Inferior parietal cortex (tissue), 1 donor: ENCODE measurements at regions not wholly inside any gene's neighbourhood (a gene's known extent, or its start where the extent isn't known, plus 50 kb on each side); places are given as distances from the start of the nearest gene placed in this dataset.

Experiments
- DNase-seq: peaks from one replicate; pipeline ENCODE4 v3.0.0-alpha.2; 2016; ENCODE audit errors: extremely low spot score

DNA sequence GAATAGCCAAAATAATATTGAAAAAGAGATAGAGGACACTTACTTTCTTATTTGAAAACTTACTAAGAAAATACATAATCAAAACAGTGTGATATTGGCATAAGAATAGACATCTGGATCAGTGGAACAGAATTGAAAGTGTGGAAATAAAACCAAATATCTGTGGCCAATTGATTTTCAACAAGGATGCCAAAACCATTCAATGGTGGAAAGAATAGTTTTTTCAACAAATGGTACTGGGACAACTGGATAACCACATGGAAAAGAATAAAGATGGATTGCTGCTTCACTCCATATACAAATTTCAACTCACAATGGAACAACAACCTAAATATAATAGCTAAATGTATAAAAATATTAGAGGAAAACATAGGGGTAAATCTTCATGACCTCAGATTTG, 152.5 kb upstream of the GPR149 start:
- DNase-seq: no peak

DNA sequence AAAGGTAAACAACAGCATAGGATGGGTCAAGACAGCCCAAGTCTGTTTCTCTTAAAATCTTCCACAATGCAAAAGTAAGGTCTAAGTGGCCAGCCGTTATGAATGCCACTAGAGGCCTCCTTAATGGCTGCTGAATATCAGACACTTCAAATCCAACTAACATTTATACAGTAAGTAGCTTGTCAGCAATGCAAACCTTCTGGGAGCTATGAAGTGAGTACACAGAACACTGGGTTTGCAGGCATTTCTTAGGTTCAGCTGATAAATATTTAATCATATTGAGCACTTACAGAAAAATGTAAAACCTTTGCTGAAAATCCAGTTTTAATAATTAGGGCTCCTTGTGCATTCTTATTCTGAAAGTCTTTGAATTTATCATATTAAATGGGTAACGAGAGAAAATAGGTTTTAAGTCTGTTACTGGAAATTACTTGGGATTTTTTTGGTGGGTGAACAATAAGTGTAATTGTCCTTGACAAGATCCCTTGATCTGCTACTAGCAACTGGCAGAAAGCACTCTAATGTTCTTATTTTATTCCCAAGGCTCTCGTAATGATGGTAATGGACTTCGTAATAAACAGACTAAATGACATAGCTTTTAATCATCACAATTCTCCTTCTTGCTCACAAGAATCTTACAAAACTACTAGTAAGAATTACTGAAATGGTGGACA, 141.7 kb upstream of the GPR149 start:
- DNase-seq: no peak

DNA sequence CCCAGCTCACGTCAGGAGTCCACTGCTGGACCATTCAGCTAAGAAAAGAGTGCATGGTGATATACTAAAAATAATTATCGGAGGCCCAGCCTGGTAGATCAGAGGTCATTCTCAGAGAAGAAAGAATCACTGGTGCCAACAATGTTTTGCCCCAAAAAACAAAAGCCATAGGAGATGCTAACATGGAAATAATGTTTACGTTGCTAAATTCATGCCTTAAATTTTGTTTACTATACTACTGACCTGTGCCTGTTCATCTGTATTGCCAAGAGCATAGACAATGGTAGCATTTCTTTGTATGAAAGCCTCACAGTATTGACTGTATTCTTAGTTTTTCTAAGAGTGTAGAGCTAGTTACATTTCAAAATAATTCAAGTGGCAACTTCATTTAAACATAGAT, 138.1 kb upstream of the GPR149 start:
- no peak for DNase-seq

DNA sequence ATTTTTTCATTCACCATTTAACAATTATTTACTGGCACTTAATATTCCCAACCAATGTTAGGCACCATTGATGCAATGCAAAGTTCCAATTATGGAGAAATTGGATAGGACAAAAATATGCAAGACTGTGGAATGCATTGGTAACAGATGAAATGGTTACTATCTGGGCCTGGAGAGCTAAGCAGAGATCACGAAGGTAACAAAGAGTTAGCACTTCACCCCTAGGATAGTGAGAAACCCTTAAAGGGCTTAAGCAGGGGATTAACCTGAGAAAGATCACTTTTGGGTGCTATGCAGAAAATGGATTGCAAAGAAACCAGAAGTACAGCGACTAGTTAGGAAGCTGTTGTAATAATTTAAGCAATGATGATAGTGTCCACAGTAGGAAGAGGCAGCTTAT, 129.6 kb upstream of the GPR149 start:
- DNase-seq: no peak

DNA sequence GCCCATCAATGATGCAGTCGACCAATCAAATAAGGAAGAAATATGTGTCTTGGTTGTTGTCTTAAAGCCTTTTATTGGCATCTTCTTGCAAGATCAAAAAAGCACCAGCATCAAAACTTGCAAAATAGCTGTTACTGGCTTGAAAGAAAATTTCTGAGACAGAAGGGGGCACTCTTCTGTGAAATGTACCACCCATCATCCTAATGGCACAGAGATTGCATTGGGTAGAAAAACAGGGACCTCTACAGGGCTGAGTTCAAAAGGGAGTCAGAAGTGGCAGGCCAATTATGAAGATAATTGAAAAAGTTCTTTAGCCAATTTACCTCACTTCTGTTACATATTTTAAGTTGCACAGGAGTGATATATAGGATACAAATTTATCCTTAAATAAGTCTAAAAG, 122.3 kb upstream of the GPR149 start:
- DNase-seq: no peak

DNA sequence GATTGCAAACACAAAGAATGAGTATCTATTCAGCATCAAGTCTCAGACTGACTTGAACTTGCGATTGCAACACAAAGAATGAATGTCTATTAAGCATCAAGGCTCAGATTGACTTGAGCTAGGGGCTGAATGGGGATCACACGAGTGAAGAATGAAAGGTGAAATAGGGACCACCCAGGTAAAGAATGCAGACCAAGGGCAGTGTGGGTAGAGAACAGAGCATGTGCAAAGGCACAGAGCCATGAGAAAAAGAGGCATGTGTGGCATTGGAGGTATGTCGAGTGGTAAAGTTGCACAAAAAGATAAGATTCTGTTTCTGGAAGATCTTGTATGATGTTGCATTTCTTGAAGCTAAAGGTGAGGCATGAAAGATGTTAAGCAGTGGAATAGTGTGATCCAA, 119.4 kb upstream of the GPR149 start:
- no peak for DNase-seq

DNA sequence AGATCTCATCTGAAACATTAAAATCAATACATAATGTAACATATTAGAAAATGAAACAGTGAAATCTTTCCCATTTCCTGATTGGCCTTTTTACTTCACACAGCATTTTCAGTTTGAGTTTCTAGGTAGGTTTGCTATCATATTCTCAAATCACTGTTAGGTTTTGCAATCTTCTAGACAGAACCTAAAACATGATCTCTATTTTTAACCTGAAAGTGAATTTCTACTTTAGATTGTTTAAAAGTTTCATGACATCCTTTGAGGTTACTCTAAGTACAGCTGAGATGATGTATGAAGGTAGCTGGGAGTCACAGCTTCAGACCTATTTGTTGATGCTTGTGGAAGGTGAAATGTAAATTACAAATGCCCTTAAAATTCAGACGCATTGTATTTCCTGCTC, 118.4 kb upstream of the GPR149 start:
- no peak for DNase-seq

DNA sequence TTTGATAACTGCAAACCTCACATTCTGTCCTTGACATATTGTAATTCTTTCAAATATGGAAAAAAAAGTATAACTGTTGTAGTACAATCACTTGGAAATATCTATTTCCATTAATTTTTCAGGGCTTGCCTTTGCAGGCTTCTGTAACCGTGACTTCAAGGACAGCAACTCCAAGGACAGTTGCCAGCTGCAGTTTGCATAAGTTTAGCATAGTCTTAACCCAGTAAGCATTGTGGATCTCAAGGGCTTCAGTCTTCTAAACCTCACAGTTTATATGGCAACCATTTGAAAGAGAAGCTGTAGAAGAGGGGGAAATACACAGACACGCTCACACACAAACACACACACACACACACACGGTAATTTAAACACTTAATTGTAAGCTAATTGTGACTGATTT, 112.8 kb upstream of the GPR149 start:
- DNase-seq: no peak

DNA sequence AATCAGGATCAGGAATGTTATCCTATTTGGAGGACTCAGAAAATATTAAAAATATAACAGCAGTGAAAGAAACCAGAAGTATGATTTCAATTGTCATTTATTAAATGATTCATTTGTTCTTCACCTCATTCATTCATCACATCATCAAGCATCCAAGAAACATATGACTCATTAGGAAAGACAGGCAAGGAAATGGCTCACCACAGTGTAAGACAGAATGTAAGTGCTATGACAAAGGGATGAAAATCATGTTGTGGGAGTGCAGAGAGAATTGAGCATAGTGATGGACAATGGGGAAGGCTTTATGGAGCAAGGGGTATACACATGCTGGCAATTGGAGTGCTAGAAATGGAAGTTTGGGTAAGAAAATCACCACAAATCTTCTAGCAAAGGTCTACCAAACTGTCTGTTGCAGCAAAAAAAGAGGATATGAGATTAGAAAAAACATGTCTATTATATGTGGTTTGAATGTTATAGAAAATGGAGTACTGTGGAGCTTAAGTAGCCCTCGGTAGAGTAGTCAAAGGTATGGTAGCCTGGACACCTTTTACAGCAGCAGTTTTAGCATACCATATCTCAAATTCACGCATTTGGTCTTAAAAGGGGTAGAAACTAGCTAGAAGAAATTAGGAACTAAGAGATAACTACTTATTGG, 111.1 kb upstream of the GPR149 start:
- DNase-seq: no peak

DNA sequence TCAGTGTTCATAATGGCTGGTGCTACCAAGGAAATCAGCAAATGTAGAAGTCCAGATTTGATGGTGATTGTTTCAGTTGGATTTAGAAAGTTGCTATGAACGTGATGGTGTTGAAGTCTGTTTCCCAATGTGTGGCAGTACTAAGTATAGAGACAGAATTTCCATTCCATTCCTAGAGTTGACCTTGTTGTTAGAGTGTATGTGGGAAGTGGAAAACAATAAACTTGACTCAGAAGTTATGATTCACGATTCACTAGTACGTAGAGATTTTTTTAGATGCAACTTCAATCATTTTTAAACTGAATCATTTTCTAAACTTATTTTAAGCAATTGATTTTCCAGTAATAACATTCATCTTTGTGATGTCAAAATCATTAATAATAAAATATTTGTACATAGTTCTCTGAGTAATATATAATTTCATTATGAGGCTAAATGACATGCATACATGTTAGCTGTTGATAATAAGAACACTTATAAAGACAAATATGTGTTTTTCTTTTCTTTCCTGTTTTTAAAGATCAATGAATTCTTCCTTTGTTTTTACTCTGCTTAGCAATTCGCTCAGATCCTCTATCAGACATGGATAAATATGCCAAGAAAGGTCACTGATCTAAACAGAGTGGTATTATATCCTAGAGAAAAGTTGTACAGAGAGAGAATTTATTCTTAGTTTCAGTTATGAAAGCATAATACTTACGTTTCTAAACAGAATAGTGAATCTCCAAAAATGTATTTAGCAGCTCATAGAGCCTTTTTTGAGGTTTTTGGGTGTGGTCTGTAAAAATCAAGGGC, 108.8 kb upstream of the GPR149 start:
- no peak for DNase-seq

DNA sequence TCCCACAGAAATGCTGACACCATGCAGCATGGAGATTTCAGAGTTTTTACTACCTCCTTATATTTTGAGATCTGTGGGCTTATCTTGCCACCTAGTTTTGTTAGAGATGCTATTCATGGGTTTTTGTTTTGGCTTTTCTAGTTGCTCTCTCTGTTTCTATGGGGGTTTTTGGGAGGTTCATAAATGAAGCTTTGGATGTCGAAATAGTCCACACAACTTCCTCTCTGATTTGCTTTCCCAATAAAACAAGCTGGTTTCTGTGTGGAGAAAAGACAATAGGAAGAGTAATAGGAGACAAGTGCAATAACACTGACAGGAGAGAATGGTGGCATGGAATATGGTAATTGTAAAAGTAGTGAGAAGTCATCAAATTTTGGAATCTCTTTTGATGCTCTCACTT, 106.8 kb upstream of the GPR149 start:
- DNase-seq: no peak

DNA sequence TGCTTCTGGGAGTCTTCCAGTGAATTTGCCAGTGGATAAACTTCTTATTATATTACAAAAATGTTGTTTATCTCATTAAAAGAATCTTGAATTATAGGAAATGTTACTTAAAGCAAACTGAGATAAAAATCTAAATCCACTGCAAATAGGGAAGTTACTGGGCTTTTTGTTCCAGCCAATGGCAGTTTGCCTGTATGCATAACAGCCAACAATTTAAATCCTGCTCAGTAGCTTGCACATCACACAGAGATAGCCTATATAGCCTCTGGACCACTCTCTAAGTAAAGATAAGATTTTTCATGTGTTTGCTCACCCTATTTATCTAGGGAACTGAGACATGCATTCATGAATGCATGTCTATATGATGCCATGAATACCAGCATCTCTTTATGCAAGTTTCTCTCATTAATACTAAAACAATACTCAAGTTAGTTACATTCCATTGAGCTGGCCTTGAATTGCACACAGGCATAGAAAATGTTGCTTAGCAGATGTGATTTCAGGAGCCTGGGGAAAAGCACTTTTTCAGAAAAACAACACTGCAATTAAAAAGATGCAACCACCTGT, 92.1 kb upstream of the GPR149 start:
- DNase-seq: no peak

DNA sequence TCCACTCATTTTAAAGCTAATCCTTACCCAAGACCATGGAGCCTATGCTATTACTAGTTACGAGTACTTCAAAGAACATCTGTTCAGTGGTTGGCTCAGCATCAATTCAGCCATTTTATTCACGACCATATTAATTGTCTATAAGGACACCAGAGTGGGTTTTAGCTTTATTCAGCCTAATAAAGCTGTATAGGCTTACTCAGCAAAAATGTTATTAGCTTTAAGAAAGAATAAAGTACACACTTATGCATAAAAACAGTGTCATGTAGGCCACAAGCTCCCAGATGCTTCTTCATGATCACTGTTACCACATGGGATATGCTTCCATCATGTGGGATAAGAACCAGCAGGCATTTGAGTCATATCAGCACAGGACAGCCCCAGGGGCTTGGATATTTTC, 87.4 kb upstream of the GPR149 start:
- no peak for DNase-seq

DNA sequence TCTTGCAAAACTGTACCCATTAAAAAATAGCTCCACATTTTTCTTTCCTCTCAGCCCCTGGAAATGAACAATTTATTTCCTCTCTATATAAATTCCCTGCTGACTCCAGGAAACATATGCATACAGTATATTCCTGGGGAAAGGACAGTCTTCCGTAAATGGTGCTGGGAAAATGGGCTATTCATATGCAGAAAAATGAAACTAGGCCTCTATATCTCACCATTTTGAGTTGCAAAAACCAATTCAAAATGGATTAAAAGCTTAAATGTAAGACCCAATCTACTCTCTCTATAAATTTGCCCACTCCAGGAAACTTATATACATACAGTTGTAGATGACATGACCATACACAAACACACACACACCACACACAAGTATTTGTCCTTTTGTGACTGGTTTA, 85.9 kb upstream of the GPR149 start:
- DNase-seq: no peak

DNA sequence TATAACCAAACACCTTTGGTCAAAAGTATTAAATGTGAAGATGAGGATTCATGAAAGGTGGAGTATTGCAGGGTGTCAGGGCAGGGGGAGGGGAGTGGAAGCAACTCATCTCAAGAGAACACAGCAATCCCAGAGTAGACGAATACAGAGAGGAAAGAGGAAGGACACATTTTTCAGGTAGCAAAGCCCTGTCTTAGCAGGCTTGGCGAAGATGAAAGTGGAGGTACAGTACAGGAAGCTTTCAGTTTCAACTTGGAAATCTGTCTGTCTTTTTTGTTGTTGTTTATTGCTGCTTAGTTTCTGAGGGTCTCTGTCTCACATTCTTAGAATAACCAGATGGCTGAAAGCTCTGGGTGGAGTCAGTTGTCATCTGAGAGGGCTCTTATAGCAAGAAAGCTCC, 80.8 kb upstream of the GPR149 start:
- DNase-seq: no peak

DNA sequence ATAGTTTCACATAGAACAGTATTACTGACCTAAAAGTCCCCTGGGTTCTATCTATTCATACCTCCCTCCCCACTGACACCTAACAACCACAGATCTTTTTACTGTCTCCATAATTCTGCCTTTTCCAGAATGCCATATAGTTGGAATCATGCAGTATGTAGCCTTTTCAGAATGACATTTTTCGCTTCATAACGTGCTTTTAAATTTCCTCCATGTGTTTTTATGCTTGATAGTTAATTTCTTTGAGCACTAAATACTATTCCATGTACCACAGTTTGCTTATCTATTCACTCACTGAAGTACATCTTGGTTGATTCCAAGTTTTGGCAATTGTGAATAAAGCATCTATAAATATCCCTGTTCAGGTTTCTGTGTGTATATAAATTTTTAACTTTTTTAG, 77.7 kb upstream of the GPR149 start:
- DNase-seq: no peak

DNA sequence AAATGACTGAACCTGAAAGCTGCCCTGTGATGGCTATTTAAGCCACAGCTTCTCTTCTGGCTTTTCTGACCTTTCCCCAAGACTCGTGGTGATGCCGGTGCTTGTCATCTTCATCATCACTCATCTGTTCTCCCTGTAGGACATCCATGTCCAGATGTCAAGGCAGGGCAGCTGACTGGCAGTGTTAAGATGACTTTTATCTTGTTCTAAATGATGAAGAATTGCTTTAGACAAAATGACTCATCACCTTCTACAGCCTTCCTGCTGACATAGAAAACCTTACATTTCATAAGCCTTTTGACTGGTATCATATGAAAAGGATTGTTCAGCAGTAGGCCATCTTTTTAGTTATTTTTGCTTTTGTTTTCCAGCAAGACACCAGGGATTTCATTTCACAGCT, 67.0 kb upstream of the GPR149 start:
- no peak for DNase-seq

DNA sequence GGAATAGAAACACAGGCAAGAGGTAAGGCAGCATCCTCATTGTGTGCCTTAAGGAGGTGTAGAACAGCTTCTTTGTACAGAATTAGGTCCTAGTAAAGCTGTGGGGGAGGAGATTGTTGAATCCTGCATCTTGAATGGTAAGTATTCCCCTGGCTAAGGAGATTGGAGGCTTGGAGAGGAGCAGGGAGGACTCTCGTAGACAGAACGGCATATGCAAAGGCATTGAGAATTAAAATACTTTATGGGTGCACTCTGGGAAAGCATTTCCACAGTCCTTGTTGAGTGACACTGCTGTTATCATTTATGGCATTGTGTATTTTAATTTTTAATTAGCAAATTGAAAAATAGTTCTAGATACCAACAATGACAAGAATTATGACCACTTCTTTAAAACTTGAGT, 66.5 kb upstream of the GPR149 start:
- no peak for DNase-seq

DNA sequence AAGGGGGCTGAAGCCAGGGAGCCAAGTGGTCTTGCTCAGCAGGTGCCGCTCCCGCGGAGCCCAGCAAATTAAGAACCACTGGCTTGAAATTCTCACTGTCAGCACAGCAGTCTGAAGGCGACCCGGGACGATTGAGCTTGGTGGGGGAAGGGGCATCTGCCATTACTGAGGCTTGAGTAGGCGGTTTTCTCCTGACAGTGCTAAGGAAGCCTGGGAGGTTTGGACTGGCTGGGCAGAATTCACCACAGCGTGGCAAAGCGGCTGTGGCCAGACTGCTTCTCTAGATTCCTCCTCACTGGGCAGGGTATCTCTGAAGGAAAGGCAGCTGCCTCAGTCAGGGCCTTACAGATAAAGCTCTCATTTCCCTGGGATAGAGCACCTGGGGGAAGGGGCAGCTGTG, 57.0 kb upstream of the GPR149 start:
- DNase-seq: no peak

DNA sequence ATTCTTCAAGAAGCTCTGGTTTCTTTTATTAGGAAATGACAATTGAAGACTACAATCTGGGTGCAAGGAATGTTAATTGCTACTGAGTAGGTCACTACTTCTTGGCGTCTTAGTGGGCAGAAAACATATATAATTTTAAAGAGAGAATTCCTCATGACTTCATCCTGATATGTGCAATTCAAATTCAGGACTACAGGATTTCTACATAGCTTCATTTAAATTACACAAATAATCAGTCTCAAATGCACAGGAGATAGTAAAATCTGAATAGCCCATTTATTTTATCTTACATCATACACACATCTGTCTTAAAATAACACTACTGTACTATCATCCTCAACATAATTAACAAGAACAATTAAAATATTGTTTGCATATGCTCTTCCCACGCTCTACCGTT, 52.5 kb upstream of the GPR149 start:
- no peak for DNase-seq

DNA sequence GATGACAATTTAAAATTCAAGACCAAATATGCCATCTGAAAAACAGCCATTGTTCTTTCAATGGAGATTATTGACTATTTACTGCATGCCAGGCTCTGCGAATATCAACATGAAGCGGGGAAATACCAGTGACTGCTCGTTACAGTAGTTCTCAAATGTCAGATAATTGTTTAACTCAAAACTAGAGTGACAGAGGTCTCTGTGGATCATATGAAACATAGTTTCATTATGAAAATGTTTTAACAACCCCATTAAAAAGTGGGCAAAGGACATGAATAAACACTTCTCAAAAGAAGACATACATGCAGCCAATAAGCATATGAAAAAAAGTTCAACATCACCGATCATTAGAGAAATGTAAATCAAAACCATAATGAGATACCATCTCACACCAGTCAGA, 50.0 kb upstream of the GPR149 start:
- no peak for DNase-seq
